GM12878 (cell line): ENCODE measurements at regions not wholly inside any gene's neighbourhood (a gene's known extent, or its start where the extent isn't known, plus 50 kb on each side); places are given as distances from the start of the nearest gene placed in this dataset.

ENCODE experiments used
- ATAC-seq: fragments of 200-7000 bp; cut with Tn5 transposase; 3 replicates; pipeline ENCODE4 v1.9.1; 2020; ENCODE audit warnings: mild to moderate bottlenecking, moderate library complexity
- BruUV-seq: library from RNA; stranded (reverse); fragments of 400-500 nt; replicated peaks from 2 replicates; lab custom pipeline; 2021; lab: Mats Ljungman, UMichigan
- CTCF ChIA-PET: fragments of 300-600 bp; sonication (Branson Sonifier 250); formaldehyde crosslinking; extraction: SDS; loops from one replicate; lab custom pipeline; 2021; ENCODE audit warnings: inconsistent platforms; lab: Yijun Ruan, JAX
- POLR2A ChIA-PET: fragments of 350-600 bp; formaldehyde crosslinking; extraction: SDS; loops from one replicate; lab custom pipeline; 2021; ENCODE audit warnings: inconsistent platforms; lab: Charles Lee
- RAD21 ChIA-PET: fragments of 300-600 bp; sonication (Branson Sonifier 250); formaldehyde crosslinking; loops from one replicate; lab custom pipeline; 2023; ENCODE audit warnings: antibody characterized with exemption; ENCODE audit not compliant: unreplicated experiment; lab: Charles Lee
- SMC1A ChIA-PET: fragments of 300-600 bp; sonication (Branson Sonifier 250); formaldehyde crosslinking; loops from one replicate; lab custom pipeline; 2023; ENCODE audit not compliant: unreplicated experiment, uncharacterized antibody; lab: Charles Lee
- DNase-seq: peaks from one replicate; pipeline ENCODE4 v3.0.0-alpha.2; 2011; ENCODE audit warnings: low read depth, low spot score
- FAIRE-seq: peaks from 3 replicates; lab custom pipeline; 2011; peaks lifted over from hg19 to GRCh38; lab: Jason Lieb, UNC
- H2AFZ ChIP-seq: 2 replicates; pipeline ENCODE4 v1.6.0; 2011; ENCODE audit warnings: low read depth, low read length, control low read depth; ENCODE audit not compliant: control insufficient read depth
- H3K27ac ChIP-seq: 2 replicates; pipeline ENCODE4 v1.5.1; 2011; ENCODE audit warnings: control low read depth; ENCODE audit not compliant: control insufficient read depth, insufficient read depth
- H3K27me3 ChIP-seq, 2 experiments: replicated peaks in 1 of 2; 2 replicates each; pipeline versions ENCODE4 v1.6.0 to v1.6.1; 2011; ENCODE audit warnings: low read length in 1 of 2; ENCODE audit not compliant: control insufficient read depth in 2 of 2, insufficient read depth in 2 of 2
- H3K36me3 ChIP-seq, 2 experiments: 2 replicates each; pipeline ENCODE4 v1.5.1; 2011; ENCODE audit warnings: low read length in 1 of 2; ENCODE audit not compliant: control insufficient read depth in 2 of 2, insufficient read depth in 2 of 2
- H3K4me1 ChIP-seq: 2 replicates; pipeline ENCODE4 v1.6.1; 2011; ENCODE audit warnings: mild to moderate bottlenecking, low read length, moderate library complexity, mixed read lengths; ENCODE audit not compliant: control insufficient read depth, insufficient read depth
- H3K4me2 ChIP-seq: 2 replicates; pipeline ENCODE4 v1.6.0; 2011; ENCODE audit warnings: control low read depth; ENCODE audit not compliant: control insufficient read depth, insufficient read depth
- H3K4me3 ChIP-seq: fragments of 200-600 bp; sonication (generic); 2 replicates; pipeline ENCODE4 v1.5.1; 2016
- H3K79me2 ChIP-seq: 2 replicates; pipeline ENCODE4 v1.6.0; 2011; ENCODE audit warnings: low read length; ENCODE audit not compliant: control insufficient read depth, insufficient read depth
- H3K9ac ChIP-seq: 2 replicates; pipeline ENCODE4 v1.8.0; 2011; ENCODE audit warnings: low read length, control low read depth, mixed read lengths; ENCODE audit not compliant: control insufficient read depth, insufficient read depth
- H3K9me3 ChIP-seq: replicated peaks from 3 replicates; pipeline ENCODE4 v1.5.1; 2011; ENCODE audit warnings: mild to moderate bottlenecking, low read length; ENCODE audit not compliant: control insufficient read depth, insufficient read depth
- H4K20me1 ChIP-seq: 2 replicates; pipeline ENCODE4 v1.6.0; 2011; ENCODE audit not compliant: control insufficient read depth, insufficient read depth
- BHLHE40 ChIP-seq, 2 experiments: fragments of 450-650 bp in 1 of 2; IDR thresholded peaks; 2 replicates each; pipeline ENCODE4 v1.6.1; 2011 to 2017; ENCODE audit warnings: low read depth in 2 of 2, borderline replicate concordance in 1 of 2, improper control_type of control experiment in 1 of 2, low read length in 1 of 2, mild to moderate bottlenecking in 1 of 2
- HDGF ChIP-seq: fragments of 450-650 bp; IDR thresholded peaks from 2 replicates; pipeline ENCODE4 v1.6.1; 2016; ENCODE audit warnings: antibody characterized with exemption
- MYB ChIP-seq: fragments of 150-350 bp; IDR thresholded peaks from 2 replicates; pipeline ENCODE4 v1.6.1; 2014; ENCODE audit warnings: mild to moderate bottlenecking, low read depth, low read length, borderline replicate concordance
- MYC ChIP-seq: IDR thresholded peaks from 2 replicates; pipeline ENCODE4 v1.6.1; 2011; ENCODE audit warnings: mild to moderate bottlenecking, low read length, moderate library complexity, inconsistent platforms; ENCODE audit not compliant: insufficient read depth, insufficient replicate concordance, insufficient read length, severe bottlenecking
- NBN ChIP-seq: fragments of 450-650 bp; IDR thresholded peaks from 2 replicates; pipeline ENCODE4 v1.6.1; 2016
- RCOR1 ChIP-seq: conservative IDR thresholded peaks from 2 replicates; pipeline ENCODE4 v1.6.1; 2012; ENCODE audit warnings: low read depth, low read length, improper control_type of control experiment
- SREBF1 ChIP-seq: IDR thresholded peaks from 2 replicates; pipeline ENCODE4 v1.6.1; 2012; ENCODE audit warnings: mild to moderate bottlenecking, low read length
- WRNIP1 ChIP-seq: IDR thresholded peaks from 2 replicates; pipeline ENCODE4 v1.6.1; 2011; ENCODE audit warnings: low read depth, low read length, improper control_type of control experiment, borderline replicate concordance
- ZNF24 ChIP-seq: fragments of 450-650 bp; IDR thresholded peaks from 2 replicates; pipeline ENCODE4 v1.6.1; 2017; ENCODE audit warnings: antibody characterized with exemption, mild to moderate bottlenecking
- WGBS: methylation state at CpG from one replicate; pipeline ENCODE4 v1.1.6; 2016; ENCODE audit warnings: low lambda C conversion rate; ENCODE audit not compliant: insufficient replicate concordance, insufficient coverage; ENCODE audit errors: missing lambda C conversion rate; 5-methylcytosine and 5-hydroxymethylcytosine counted together
- in situ Hi-C: fragments of 300-500 bp; cut with MboI; formaldehyde crosslinking; loops from 9 replicates; pipeline ENCODE4 v1.14.3; 2018; ENCODE audit warnings: mixed read lengths
- intact Hi-C: fragments of 100-400 bp; cut with micrococcal nuclease; formaldehyde crosslinking; loops from one replicate; pipeline ENCODE4 v1.14.2; 2022; ENCODE audit not compliant: unreplicated experiment
- TF ChIP-seq, protein P1 (sequence below): IDR thresholded peaks from 2 replicates; pipeline ENCODE4 v1.6.1; 2012; ENCODE audit warnings: mild to moderate bottlenecking, low read depth, low read length
- TF ChIP-seq, protein P2 (sequence below): fragments of 450-650 bp; formaldehyde crosslinking; IDR thresholded peaks from 2 replicates; pipeline ENCODE4 v1.5.0; 2022; ENCODE audit warnings: mild to moderate bottlenecking, missing genetic modification characterization
- TF ChIP-seq, protein P3 (sequence below): fragments of 450-650 bp; IDR thresholded peaks from 2 replicates; pipeline ENCODE4 v1.6.1; 2017; ENCODE audit warnings: mild to moderate bottlenecking, low read depth, inconsistent platforms; ENCODE audit not compliant: poor library complexity, severe bottlenecking
- TF ChIP-seq, protein P4 (sequence below): IDR thresholded peaks from 2 replicates; pipeline ENCODE4 v1.6.1; 2011; ENCODE audit warnings: borderline replicate concordance, low read depth, mild to moderate bottlenecking, moderate library complexity, mixed read lengths, low read length; ENCODE audit not compliant: insufficient read depth; ENCODE audit errors: extremely low read length

DNA sequence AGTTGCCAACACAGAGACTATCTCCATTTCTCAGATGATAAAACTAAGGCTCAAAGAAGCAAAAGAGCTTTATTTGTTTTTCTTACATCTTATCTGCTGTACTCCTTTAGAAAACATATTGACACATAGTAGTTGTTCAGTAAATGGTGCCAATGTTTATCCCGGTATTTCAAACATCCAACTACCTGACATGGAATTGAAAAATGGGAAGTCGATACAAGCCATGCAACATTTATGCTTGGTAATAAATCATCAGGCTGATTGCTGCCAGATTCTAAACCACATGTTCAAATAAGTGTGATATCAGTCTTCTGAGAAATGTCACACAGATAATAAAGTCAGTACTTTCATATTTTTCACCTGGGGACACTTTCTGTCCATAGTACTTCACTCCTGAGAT lies 65.8 kb upstream of the C10orf120 start (continued):
- TF ChIP-seq, protein P1, sequence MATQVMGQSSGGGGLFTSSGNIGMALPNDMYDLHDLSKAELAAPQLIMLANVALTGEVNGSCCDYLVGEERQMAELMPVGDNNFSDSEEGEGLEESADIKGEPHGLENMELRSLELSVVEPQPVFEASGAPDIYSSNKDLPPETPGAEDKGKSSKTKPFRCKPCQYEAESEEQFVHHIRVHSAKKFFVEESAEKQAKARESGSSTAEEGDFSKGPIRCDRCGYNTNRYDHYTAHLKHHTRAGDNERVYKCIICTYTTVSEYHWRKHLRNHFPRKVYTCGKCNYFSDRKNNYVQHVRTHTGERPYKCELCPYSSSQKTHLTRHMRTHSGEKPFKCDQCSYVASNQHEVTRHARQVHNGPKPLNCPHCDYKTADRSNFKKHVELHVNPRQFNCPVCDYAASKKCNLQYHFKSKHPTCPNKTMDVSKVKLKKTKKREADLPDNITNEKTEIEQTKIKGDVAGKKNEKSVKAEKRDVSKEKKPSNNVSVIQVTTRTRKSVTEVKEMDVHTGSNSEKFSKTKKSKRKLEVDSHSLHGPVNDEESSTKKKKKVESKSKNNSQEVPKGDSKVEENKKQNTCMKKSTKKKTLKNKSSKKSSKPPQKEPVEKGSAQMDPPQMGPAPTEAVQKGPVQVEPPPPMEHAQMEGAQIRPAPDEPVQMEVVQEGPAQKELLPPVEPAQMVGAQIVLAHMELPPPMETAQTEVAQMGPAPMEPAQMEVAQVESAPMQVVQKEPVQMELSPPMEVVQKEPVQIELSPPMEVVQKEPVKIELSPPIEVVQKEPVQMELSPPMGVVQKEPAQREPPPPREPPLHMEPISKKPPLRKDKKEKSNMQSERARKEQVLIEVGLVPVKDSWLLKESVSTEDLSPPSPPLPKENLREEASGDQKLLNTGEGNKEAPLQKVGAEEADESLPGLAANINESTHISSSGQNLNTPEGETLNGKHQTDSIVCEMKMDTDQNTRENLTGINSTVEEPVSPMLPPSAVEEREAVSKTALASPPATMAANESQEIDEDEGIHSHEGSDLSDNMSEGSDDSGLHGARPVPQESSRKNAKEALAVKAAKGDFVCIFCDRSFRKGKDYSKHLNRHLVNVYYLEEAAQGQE = no peak
- TF ChIP-seq HDGF (no peak), RCOR1 (no peak)
- TF ChIP-seq, protein P2, sequence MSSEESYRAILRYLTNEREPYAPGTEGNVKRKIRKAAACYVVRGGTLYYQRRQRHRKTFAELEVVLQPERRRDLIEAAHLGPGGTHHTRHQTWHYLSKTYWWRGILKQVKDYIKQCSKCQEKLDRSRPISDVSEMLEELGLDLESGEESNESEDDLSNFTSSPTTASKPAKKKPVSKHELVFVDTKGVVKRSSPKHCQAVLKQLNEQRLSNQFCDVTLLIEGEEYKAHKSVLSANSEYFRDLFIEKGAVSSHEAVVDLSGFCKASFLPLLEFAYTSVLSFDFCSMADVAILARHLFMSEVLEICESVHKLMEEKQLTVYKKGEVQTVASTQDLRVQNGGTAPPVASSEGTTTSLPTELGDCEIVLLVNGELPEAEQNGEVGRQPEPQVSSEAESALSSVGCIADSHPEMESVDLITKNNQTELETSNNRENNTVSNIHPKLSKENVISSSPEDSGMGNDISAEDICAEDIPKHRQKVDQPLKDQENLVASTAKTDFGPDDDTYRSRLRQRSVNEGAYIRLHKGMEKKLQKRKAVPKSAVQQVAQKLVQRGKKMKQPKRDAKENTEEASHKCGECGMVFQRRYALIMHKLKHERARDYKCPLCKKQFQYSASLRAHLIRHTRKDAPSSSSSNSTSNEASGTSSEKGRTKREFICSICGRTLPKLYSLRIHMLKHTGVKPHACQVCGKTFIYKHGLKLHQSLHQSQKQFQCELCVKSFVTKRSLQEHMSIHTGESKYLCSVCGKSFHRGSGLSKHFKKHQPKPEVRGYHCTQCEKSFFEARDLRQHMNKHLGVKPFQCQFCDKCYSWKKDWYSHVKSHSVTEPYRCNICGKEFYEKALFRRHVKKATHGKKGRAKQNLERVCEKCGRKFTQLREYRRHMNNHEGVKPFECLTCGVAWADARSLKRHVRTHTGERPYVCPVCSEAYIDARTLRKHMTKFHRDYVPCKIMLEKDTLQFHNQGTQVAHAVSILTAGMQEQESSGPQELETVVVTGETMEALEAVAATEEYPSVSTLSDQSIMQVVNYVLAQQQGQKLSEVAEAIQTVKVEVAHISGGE (CRISPR knock-in tag) = no peak

DNA sequence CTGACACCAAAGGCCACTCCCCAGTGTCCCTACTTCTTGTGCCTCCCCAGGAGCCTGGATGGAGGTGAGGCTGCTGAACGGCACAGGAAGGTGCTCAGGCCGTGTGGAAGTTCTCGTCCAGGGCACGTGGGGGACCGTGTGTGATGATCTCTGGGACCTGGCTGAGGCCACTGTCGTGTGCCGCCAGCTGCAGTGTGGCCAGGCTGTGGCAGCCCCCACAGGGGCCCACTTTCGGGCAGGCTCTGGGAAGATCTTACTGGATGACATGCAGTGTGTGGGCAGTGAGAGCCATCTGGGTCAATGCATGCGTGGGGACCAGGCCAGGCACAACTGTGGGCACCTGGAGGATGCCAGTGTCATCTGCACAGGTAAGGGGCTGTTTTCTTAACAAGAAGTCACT lies 57.0 kb upstream of the C10orf120 start:
- intact Hi-C loops (no loop called here), in situ Hi-C loops (no loop called here)
- no peak overlapping the region for H3K4me3 ChIP-seq
- ChIA-PET SMC1A (no interaction called here), POLR2A (no interaction called here), CTCF (no interaction called here), RAD21 (no interaction called here)
- no TSS peak for BruUV-seq
- H3K27me3 ChIP-seq = peaks cover 0 to 1% of the 10 kb centered on the region in 2 experiments; a peak in 1 of 4 replicates
- FAIRE-seq (no peak), DNase-seq (no peak), ATAC-seq (no peak)
- H4K20me1 ChIP-seq = no peaks in the 10 kb centered on the region
- no peaks in the 10 kb centered on the region; the same call in 2 of the 3 replicates for H3K9me3 ChIP-seq
- WGBS = 37% methylated on average over 9 of the region's 9 CpGs
- no peaks in the 10 kb centered on the region for H3K79me2 ChIP-seq
- no peak overlapping the region for H3K4me2 ChIP-seq
- no peaks in the 10 kb centered on the region for H3K36me3 ChIP-seq
- no peak overlapping the region for H3K9ac ChIP-seq
- no peak overlapping the region for H3K27ac ChIP-seq
- TF ChIP-seq MYB = no peak
- TF ChIP-seq MYC = no peak
- no peak for TF ChIP-seq NBN
- TF ChIP-seq BHLHE40 (IDR thresholded peaks at IDR 0.05; ENCODE audit: borderline replicate concordance in 1 of 2, low read depth in 2 of 2, low read length in 1 of 2) = no peak
- TF ChIP-seq WRNIP1 = no peak
- no peak for TF ChIP-seq ZNF24
- no peak for TF ChIP-seq HDGF
- TF ChIP-seq, protein P3, sequence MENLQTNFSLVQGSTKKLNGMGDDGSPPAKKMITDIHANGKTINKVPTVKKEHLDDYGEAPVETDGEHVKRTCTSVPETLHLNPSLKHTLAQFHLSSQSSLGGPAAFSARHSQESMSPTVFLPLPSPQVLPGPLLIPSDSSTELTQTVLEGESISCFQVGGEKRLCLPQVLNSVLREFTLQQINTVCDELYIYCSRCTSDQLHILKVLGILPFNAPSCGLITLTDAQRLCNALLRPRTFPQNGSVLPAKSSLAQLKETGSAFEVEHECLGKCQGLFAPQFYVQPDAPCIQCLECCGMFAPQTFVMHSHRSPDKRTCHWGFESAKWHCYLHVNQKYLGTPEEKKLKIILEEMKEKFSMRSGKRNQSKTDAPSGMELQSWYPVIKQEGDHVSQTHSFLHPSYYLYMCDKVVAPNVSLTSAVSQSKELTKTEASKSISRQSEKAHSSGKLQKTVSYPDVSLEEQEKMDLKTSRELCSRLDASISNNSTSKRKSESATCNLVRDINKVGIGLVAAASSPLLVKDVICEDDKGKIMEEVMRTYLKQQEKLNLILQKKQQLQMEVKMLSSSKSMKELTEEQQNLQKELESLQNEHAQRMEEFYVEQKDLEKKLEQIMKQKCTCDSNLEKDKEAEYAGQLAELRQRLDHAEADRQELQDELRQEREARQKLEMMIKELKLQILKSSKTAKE = no peak
- TF ChIP-seq, protein P4, sequence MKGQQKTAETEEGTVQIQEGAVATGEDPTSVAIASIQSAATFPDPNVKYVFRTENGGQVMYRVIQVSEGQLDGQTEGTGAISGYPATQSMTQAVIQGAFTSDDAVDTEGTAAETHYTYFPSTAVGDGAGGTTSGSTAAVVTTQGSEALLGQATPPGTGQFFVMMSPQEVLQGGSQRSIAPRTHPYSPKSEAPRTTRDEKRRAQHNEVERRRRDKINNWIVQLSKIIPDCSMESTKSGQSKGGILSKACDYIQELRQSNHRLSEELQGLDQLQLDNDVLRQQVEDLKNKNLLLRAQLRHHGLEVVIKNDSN = no peak
- no peak for TF ChIP-seq SREBF1
- no peaks in the 10 kb centered on the region for H3K4me1 ChIP-seq
- no peak overlapping the region for H2AFZ ChIP-seq
